Rectal smooth muscle tissue (tissue), 1 donor: ENCODE measurements at regions not wholly inside any gene's neighbourhood (a gene's known extent, or its start where the extent isn't known, plus 50 kb on each side); places are given as distances from the start of the nearest gene placed in this dataset.

Source experiments
- H3K27ac ChIP-seq: one replicate; pipeline ENCODE4 v1.7.0; 2013; ENCODE audit warnings: low read depth, low read length, inconsistent platforms
- H3K27me3 ChIP-seq: one replicate; pipeline ENCODE4 v1.7.0; 2013; ENCODE audit warnings: low read length; ENCODE audit not compliant: control insufficient read depth, insufficient read depth
- H3K36me3 ChIP-seq: one replicate; pipeline ENCODE4 v1.7.0; 2013; ENCODE audit warnings: low read length; ENCODE audit not compliant: control insufficient read depth, insufficient read depth
- H3K4me1 ChIP-seq: one replicate; pipeline ENCODE4 v1.7.0; 2013; ENCODE audit warnings: low read length; ENCODE audit not compliant: control insufficient read depth, insufficient read depth
- H3K4me3 ChIP-seq: one replicate; pipeline ENCODE4 v1.7.0; 2013; ENCODE audit warnings: low read length
- H3K9ac ChIP-seq: one replicate; pipeline ENCODE4 v1.7.0; 2013; ENCODE audit warnings: low read length

- H3K36me3 ChIP-seq = no peaks in the 10 kb centered on the region
- H3K9ac ChIP-seq = no peak overlapping the region
- H3K4me3 ChIP-seq = no peak overlapping the region
These were observed 198.0 kb downstream of the SIM1 start for GRCh38 chr6:100266494-100267401.

GRCh38 chr6:100262086-100262485, 202.6 kb downstream of the SIM1 start:
- Histone ChIP-seq H3K9ac (no peak overlapping the region), H3K27ac (no peak overlapping the region), H3K4me1 (no peaks in the 10 kb centered on the region), H3K27me3 (no peaks in the 10 kb centered on the region), H3K4me3 (no peak overlapping the region), H3K36me3 (no peaks in the 10 kb centered on the region)

More at GRCh38 chr6:100266494-100267401, 198.0 kb downstream of the SIM1 start:
- Histone ChIP-seq H3K27ac (no peak overlapping the region), H3K4me1 (no peaks in the 10 kb centered on the region), H3K27me3 (no peaks in the 10 kb centered on the region)

GRCh38 chr6:100261486-100261885, 203.2 kb downstream of the SIM1 start:
- Histone ChIP-seq H3K27me3 (no peaks in the 10 kb centered on the region), H3K4me1 (no peaks in the 10 kb centered on the region), H3K27ac (no peak overlapping the region), H3K36me3 (no peaks in the 10 kb centered on the region), H3K4me3 (no peak overlapping the region), H3K9ac (no peak overlapping the region)

- no peaks in the 10 kb centered on the region for H3K4me1 ChIP-seq
- no peaks in the 10 kb centered on the region for H3K27me3 ChIP-seq
- H3K9ac ChIP-seq = no peak overlapping the region
- H3K27ac ChIP-seq = no peak overlapping the region
- no peak overlapping the region for H3K4me3 ChIP-seq
- no peaks in the 10 kb centered on the region for H3K36me3 ChIP-seq
These were observed 204.1 kb downstream of the SIM1 start for GRCh38 chr6:100260584-100260983.

- Histone ChIP-seq H3K4me1 (no peaks in the 10 kb centered on the region), H3K4me3 (no peak overlapping the region), H3K36me3 (no peaks in the 10 kb centered on the region)
These were observed 204.9 kb downstream of the SIM1 start for GRCh38 chr6:100259865-100260264.

GRCh38 chr6:100258752-100259151, 206.0 kb downstream of the SIM1 start:
- no peaks in the 10 kb centered on the region for H3K27me3 ChIP-seq
- H3K4me3 ChIP-seq = no peak overlapping the region
- no peaks in the 10 kb centered on the region for H3K36me3 ChIP-seq
- no peak overlapping the region for H3K9ac ChIP-seq
- no peaks in the 10 kb centered on the region for H3K4me1 ChIP-seq
- H3K27ac ChIP-seq = no peak overlapping the region

More at GRCh38 chr6:100259865-100260264, 204.9 kb downstream of the SIM1 start:
- Histone ChIP-seq H3K27ac (no peak overlapping the region), H3K27me3 (no peaks in the 10 kb centered on the region), H3K9ac (no peak overlapping the region)

GRCh38 chr6:100257793-100258395, 206.8 kb downstream of the SIM1 start:
- no peak overlapping the region for H3K9ac ChIP-seq
- no peaks in the 10 kb centered on the region for H3K36me3 ChIP-seq
- H3K27me3 ChIP-seq = no peaks in the 10 kb centered on the region
- H3K27ac ChIP-seq = no peak overlapping the region
- no peaks in the 10 kb centered on the region for H3K4me1 ChIP-seq
- H3K4me3 ChIP-seq = no peak overlapping the region

- Histone ChIP-seq H3K27ac (no peak overlapping the region), H3K4me1 (no peaks in the 10 kb centered on the region), H3K27me3 (no peaks in the 10 kb centered on the region), H3K4me3 (no peak overlapping the region), H3K9ac (no peak overlapping the region), H3K36me3 (no peaks in the 10 kb centered on the region)
These were observed 209.0 kb downstream of the SIM1 start for GRCh38 chr6:100255701-100256100.

GRCh38 chr6:100247123-100247522, 217.6 kb downstream of the SIM1 start:
- no peak overlapping the region for H3K27ac ChIP-seq
- no peaks in the 10 kb centered on the region for H3K36me3 ChIP-seq
- H3K4me1 ChIP-seq = no peaks in the 10 kb centered on the region
- H3K27me3 ChIP-seq = no peaks in the 10 kb centered on the region
- no peak overlapping the region for H3K9ac ChIP-seq
- H3K4me3 ChIP-seq = no peak overlapping the region

GRCh38 chr6:100246206-100246605, 218.5 kb downstream of the SIM1 start:
- Histone ChIP-seq H3K27me3 (no peaks in the 10 kb centered on the region), H3K4me3 (no peak overlapping the region), H3K4me1 (no peaks in the 10 kb centered on the region), H3K27ac (no peak overlapping the region), H3K36me3 (no peaks in the 10 kb centered on the region), H3K9ac (no peak overlapping the region)

GRCh38 chr6:100240798-100241197, 223.9 kb downstream of the SIM1 start:
- no peak overlapping the region for H3K9ac ChIP-seq

GRCh38 chr6:100237821-100238220, 226.9 kb downstream of the SIM1 start:
- no peak overlapping the region for H3K9ac ChIP-seq
- H3K27ac ChIP-seq = no peak overlapping the region
- H3K36me3 ChIP-seq = no peaks in the 10 kb centered on the region
- H3K4me3 ChIP-seq = no peak overlapping the region
- no peaks in the 10 kb centered on the region for H3K27me3 ChIP-seq
- no peaks in the 10 kb centered on the region for H3K4me1 ChIP-seq

More at GRCh38 chr6:100240798-100241197, 223.9 kb downstream of the SIM1 start:
- H3K27me3 ChIP-seq = no peaks in the 10 kb centered on the region
- H3K36me3 ChIP-seq = no peaks in the 10 kb centered on the region
- H3K27ac ChIP-seq = no peak overlapping the region
- H3K4me3 ChIP-seq = no peak overlapping the region
- no peaks in the 10 kb centered on the region for H3K4me1 ChIP-seq
